Psoas muscle (tissue), 7 donors: ENCODE measurements at regions not wholly inside any gene's neighbourhood (a gene's known extent, or its start where the extent isn't known, plus 50 kb on each side); places are given as distances from the start of the nearest gene placed in this dataset.

Experiments
- ATAC-seq, 4 donors: fragments of 200-7000 bp; cut with Tn5 transposase; one replicate each; pipeline ENCODE4 v1.9.1; 2020; ENCODE audit warnings: moderate library complexity in 3 of 4, mild to moderate bottlenecking in 2 of 4
- DNase-seq, 2 donors: peaks; one replicate each; pipeline ENCODE4 v3.0.0-alpha.2; 2020
- H3K27ac ChIP-seq: fragments of 200-600 bp; one replicate; pipeline ENCODE4 v1.8.0; 2022
- H3K27me3 ChIP-seq, 3 donors: fragments of 200-600 bp in 1 of 3; one replicate each; pipeline versions ENCODE4 v1.6.1 to v1.8.0; 2013 to 2022; ENCODE audit warnings: low read length in 2 of 3, mild to moderate bottlenecking in 2 of 3, moderate library complexity in 1 of 3; ENCODE audit not compliant: insufficient read depth in 3 of 3
- H3K36me3 ChIP-seq, 2 donors: fragments of 200-600 bp in 1 of 2; one replicate each; pipeline versions ENCODE4 v1.6.1 to v1.8.0; 2013 to 2022; ENCODE audit warnings: low read depth in 1 of 2, mild to moderate bottlenecking in 1 of 2, moderate library complexity in 1 of 2; ENCODE audit not compliant: insufficient read depth in 1 of 2
- H3K4me1 ChIP-seq: fragments of 200-600 bp; one replicate; pipeline ENCODE4 v1.8.0; 2022
- H3K4me3 ChIP-seq: fragments of 200-600 bp; one replicate; pipeline ENCODE4 v1.8.0; 2022; ENCODE audit warnings: mild to moderate bottlenecking
- H3K9me3 ChIP-seq: fragments of 200-600 bp; one replicate; pipeline ENCODE4 v1.8.0; 2022
- WGBS, 3 donors: extraction: QIAGEN DNeasy Blood & Tissue Kit; methylation state at CpG; one replicate each; pipeline versions ENCODE4 v1.1.6 to v1.1.7; 2013; 5-methylcytosine and 5-hydroxymethylcytosine counted together
- intact Hi-C, 2 donors: fragments of 100-400 bp; cut with DNase I; formaldehyde crosslinking; loops; one replicate each; pipeline versions ENCODE4 v1.11.0 to v1.14.2; 2022
- TF ChIP-seq, protein P1 (sequence below): fragments of 200-600 bp; IDR thresholded peaks from one replicate; pipeline ENCODE4 v1.8.0; 2022; ENCODE audit warnings: antibody characterized with exemption
- donor health status: healthy with polysubstance abuse.
- donor health status: DM: no; HTN: no; CAD: no; lungs with moderate emphysema.
- donor health status: Bipolar disorder and iron deficiency.
- donor health status: healthy.
- donor health status: DM: yes; HTN: yes; CAD: no.
- donor health status: DM: no; HTN: no; CAD: no.
- donor health status: DM: yes; HTN: yes; CAD: no.

GRCh38 chr3:124451630-124452317, 278.5 kb upstream of the UMPS start:
- Histone ChIP-seq H3K4me3 (no peak overlapping the region), H3K27me3 (no peaks in the 10 kb centered on the region), H3K4me1 (no peaks in the 10 kb centered on the region), H3K36me3 (peaks cover 0 to 4% of the 10 kb centered on the region in 2 donors), H3K27ac (no peak overlapping the region), H3K9me3 (no peaks in the 10 kb centered on the region)
- DNase-seq (no peak), ATAC-seq (no peak)
- TF ChIP-seq, protein P1, sequence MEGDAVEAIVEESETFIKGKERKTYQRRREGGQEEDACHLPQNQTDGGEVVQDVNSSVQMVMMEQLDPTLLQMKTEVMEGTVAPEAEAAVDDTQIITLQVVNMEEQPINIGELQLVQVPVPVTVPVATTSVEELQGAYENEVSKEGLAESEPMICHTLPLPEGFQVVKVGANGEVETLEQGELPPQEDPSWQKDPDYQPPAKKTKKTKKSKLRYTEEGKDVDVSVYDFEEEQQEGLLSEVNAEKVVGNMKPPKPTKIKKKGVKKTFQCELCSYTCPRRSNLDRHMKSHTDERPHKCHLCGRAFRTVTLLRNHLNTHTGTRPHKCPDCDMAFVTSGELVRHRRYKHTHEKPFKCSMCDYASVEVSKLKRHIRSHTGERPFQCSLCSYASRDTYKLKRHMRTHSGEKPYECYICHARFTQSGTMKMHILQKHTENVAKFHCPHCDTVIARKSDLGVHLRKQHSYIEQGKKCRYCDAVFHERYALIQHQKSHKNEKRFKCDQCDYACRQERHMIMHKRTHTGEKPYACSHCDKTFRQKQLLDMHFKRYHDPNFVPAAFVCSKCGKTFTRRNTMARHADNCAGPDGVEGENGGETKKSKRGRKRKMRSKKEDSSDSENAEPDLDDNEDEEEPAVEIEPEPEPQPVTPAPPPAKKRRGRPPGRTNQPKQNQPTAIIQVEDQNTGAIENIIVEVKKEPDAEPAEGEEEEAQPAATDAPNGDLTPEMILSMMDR = no peak
- intact Hi-C loops = no loop called here
- WGBS, 3 donors = 73 to 88% (median 75%) methylated on average over 3 of the region's 3 CpGs

- Histone ChIP-seq H3K27me3 (no peaks in the 10 kb centered on the region), H3K9me3 (no peaks in the 10 kb centered on the region), H3K36me3 (no peaks in the 10 kb centered on the region), H3K4me3 (no peak overlapping the region), H3K4me1 (no peaks in the 10 kb centered on the region), H3K27ac (no peak overlapping the region)
- DNase-seq (no peak), ATAC-seq (no peak)
- intact Hi-C loops = no loop called here
- 69 to 95% (median 80%) methylated on average over 4 of the region's 4 CpGs for WGBS, 3 donors
- TF ChIP-seq, protein P1 = no peak
Observed at GRCh38 chr3:124453189-124453588, 277.1 kb upstream of the UMPS start.

- Histone ChIP-seq H3K4me1 (no peaks in the 10 kb centered on the region), H3K36me3 (no peaks in the 10 kb centered on the region), H3K27ac (no peak overlapping the region), H3K27me3 (no peaks in the 10 kb centered on the region), H3K9me3 (no peaks in the 10 kb centered on the region), H3K4me3 (no peak overlapping the region)
- TF ChIP-seq, protein P1 = no peak
- intact Hi-C loops = no loop called here
- ATAC-seq (no peak), DNase-seq (no peak)
Observed at GRCh38 chr3:124455891-124456290, 274.4 kb upstream of the UMPS start.

DNA sequence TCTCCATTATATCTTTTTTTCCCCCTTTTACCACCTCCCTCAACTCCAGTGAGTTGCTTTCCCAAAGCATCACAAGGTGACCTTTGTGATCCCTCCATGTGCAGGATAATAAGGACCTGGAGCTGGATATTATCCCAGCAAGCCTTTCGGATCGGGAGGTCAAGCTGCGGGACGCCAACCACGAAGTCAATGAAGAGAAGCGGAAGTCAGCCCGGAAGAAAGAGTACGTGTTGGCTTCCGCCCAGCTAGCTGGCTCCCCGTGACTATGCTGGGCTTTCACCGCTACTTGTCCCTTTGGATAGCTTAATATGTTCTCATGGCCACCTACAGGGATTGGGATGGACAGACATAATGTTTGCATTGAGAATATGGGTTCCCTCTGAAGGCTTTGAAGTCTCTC, 273.7 kb upstream of the UMPS start:
- Histone ChIP-seq H3K36me3 (no peaks in the 10 kb centered on the region), H3K4me3 (no peak overlapping the region), H3K9me3 (no peaks in the 10 kb centered on the region), H3K27me3 (no peaks in the 10 kb centered on the region), H3K4me1 (no peaks in the 10 kb centered on the region), H3K27ac (no peak overlapping the region)
- intact Hi-C loops = no loop called here
- 83 to 86% (median 85%) methylated on average over 11 of the region's 11 CpGs for WGBS, 3 donors
- DNase-seq (no peak), ATAC-seq (no peak)
- TF ChIP-seq, protein P1 = no peak

GRCh38 chr3:124459678-124460077, 270.6 kb upstream of the UMPS start:
- TF ChIP-seq, protein P1 = no peak
- DNase-seq (no peak), ATAC-seq (no peak)
- Histone ChIP-seq H3K27ac (no peak overlapping the region), H3K4me3 (no peak overlapping the region), H3K36me3 (peaks cover 0 to 13% of the 10 kb centered on the region in 2 donors), H3K4me1 (no peaks in the 10 kb centered on the region), H3K9me3 (no peaks in the 10 kb centered on the region), H3K27me3 (no peaks in the 10 kb centered on the region)
- WGBS, 3 donors = 93 to 98% (median 94%) methylated on average over 2 of the region's 2 CpGs
- intact Hi-C loops = loop anchor here in 1 of 2 donors (10.0 kb wide), 1 partner anchor 105 kb away; no protein-coding TSS in a partner anchor
